Esophagus squamous epithelium (tissue), 5 donors: ENCODE measurements at regions not wholly inside any gene's neighbourhood (a gene's known extent, or its start where the extent isn't known, plus 50 kb on each side); places are given as distances from the start of the nearest gene placed in this dataset.

Experiments used
- DNase-seq: peaks from one replicate; lab custom pipeline; 2025; lab: John Stamatoyannopoulos, UW
- H3K27ac ChIP-seq, 4 donors: fragments of 200-600 bp; sonication (generic); one replicate each; pipeline ENCODE4 v1.5.1; 2016 to 2019; ENCODE audit warnings: mild to moderate bottlenecking in 1 of 4
- H3K27me3 ChIP-seq, 4 donors: fragments of 200-600 bp; sonication (generic); 1 replicate in 3 of 4; 2 replicates in 1 of 4; pipeline versions ENCODE4 v1.5.1 to v1.6.0; 2017 to 2021; ENCODE audit warnings: antibody characterized with exemption in 1 of 4
- H3K36me3 ChIP-seq, 3 donors: fragments of 200-600 bp; sonication (generic); one replicate each; pipeline ENCODE4 v1.5.1; 2016 to 2019
- H3K4me1 ChIP-seq, 3 donors: fragments of 200-600 bp; sonication (generic); one replicate each; pipeline ENCODE4 v1.5.1; 2017 to 2019
- H3K4me3 ChIP-seq, 4 donors: fragments of 200-600 bp; sonication (generic); 1 replicate in 3 of 4; 2 replicates in 1 of 4; pipeline ENCODE4 v1.5.1; 2016 to 2019; ENCODE audit warnings: mild to moderate bottlenecking in 2 of 4, moderate library complexity in 1 of 4
- H3K9me3 ChIP-seq, 3 donors: fragments of 200-600 bp; sonication (generic); one replicate each; pipeline ENCODE4 v1.5.1; 2016 to 2019
- POLR2A ChIP-seq, 4 donors: fragments of 450-650 bp; IDR thresholded peaks; one replicate each; pipeline ENCODE4 v1.6.1; 2017; ENCODE audit warnings: antibody characterized with exemption in 4 of 4, mild to moderate bottlenecking in 4 of 4, moderate library complexity in 3 of 4
- WGBS, 2 donors: methylation state at CpG; one replicate each; pipeline ENCODE4 v1.1.5; 2018; 5-methylcytosine and 5-hydroxymethylcytosine counted together
- intact Hi-C: fragments of 100-400 bp; cut with DNase I; formaldehyde crosslinking; loops from one replicate; pipeline ENCODE4 v1.15.0; 2022
- TF ChIP-seq, protein P1 (sequence below), 6 experiments: fragments of 450-650 bp in 4 of 6; fragments of 200-600 bp in 2 of 6; sonication (generic) in 2 of 6; IDR thresholded peaks; one replicate each; pipeline ENCODE4 v1.5.1; 2016 to 2019; ENCODE audit warnings: antibody characterized with exemption in 6 of 6, mild to moderate bottlenecking in 4 of 6, moderate library complexity in 4 of 6
- donor health status: DM: yes; HTN: yes; CAD: no.

DNA sequence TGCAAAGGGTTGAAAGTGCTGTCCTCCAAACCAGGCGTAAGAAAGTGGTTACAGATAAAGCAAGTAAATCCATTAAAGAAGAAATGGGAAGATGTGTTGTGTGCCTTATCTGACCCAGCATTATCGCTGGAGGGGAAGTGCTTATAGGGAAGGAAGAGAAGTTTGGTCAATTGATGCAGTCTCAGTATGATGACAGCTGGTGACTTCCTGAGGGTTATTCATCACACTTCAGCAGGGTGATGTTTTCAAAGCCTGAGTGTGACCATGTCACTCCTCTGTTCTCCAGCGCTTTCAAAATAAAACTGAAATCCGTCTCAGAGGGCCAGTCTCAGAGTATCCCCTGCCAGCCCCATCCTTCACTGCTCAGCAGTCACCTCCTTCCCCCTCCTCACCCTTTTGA lies 505.4 kb upstream of the RBFOX1 start:
- WGBS, 2 donors: 47 to 58% methylated on average over 4 of the region's 4 CpGs
- TF ChIP-seq, protein P1, sequence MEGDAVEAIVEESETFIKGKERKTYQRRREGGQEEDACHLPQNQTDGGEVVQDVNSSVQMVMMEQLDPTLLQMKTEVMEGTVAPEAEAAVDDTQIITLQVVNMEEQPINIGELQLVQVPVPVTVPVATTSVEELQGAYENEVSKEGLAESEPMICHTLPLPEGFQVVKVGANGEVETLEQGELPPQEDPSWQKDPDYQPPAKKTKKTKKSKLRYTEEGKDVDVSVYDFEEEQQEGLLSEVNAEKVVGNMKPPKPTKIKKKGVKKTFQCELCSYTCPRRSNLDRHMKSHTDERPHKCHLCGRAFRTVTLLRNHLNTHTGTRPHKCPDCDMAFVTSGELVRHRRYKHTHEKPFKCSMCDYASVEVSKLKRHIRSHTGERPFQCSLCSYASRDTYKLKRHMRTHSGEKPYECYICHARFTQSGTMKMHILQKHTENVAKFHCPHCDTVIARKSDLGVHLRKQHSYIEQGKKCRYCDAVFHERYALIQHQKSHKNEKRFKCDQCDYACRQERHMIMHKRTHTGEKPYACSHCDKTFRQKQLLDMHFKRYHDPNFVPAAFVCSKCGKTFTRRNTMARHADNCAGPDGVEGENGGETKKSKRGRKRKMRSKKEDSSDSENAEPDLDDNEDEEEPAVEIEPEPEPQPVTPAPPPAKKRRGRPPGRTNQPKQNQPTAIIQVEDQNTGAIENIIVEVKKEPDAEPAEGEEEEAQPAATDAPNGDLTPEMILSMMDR (IDR thresholded peaks at IDR 0.05): no peak
- no peak for TF ChIP-seq POLR2A (IDR thresholded peaks at IDR 0.05)
- Histone ChIP-seq H3K36me3 (no peaks in the 10 kb centered on the region), H3K4me3 (no peak overlapping the region), H3K9me3 (no peaks in the 10 kb centered on the region), H3K27ac (no peak overlapping the region), H3K4me1 (no peaks in the 10 kb centered on the region), H3K27me3 (no peaks in the 10 kb centered on the region)
- intact Hi-C loops: no loop called here
- DNase-seq: no peak

DNA sequence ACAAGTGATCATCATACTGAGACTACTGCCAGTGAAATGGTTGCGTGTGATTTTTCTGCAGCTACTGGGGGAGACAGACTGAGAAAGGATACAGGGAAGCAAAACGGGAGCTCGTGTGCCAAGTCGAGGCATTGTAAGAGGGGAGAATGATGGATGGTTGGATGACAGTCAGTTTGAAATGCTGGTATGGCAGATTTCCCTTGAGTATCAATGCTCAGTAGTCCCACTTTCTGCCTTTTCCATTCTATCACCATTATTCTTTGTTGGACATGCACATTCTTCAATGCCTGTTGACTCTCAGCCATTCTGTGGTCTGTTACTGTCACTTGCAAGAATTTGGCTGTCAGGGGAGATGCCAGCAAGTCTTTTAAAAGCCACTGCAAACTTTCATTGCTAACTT lies 510.6 kb upstream of the RBFOX1 start:
- intact Hi-C loops: no loop called here
- TF ChIP-seq, protein P1 (IDR thresholded peaks at IDR 0.05): no peak
- TF ChIP-seq POLR2A (IDR thresholded peaks at IDR 0.05): no peak
- Histone ChIP-seq H3K4me3 (no peak overlapping the region), H3K27ac (no peak overlapping the region), H3K4me1 (no peaks in the 10 kb centered on the region), H3K36me3 (no peaks in the 10 kb centered on the region), H3K9me3 (no peaks in the 10 kb centered on the region), H3K27me3 (no peaks in the 10 kb centered on the region)
- WGBS, 2 donors: 75% methylated on average over 4 of the region's 4 CpGs
- no peak for DNase-seq

DNA sequence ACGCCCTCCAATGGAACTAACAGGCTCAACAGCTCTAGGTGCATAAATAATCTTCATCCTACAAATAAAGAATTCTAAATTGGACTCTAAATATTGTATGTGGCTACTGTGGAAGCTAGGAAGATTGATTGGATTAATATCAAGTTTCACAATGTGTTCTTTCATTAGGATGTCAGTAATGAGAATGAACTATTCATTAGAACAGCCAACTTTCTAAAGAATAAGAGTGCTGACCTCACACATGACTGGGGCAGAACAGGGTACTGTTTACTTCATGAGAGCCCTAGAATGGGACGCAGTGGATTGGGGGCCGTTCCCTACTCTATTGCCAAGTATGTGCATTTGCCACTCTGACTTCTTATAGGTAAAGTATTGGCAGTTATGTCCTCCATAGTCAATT lies 528.2 kb upstream of the RBFOX1 start:
- intact Hi-C loops: no loop called here
- H3K27ac ChIP-seq: no peak overlapping the region
- H3K4me3 ChIP-seq: no peak overlapping the region
- no peaks in the 10 kb centered on the region for H3K36me3 ChIP-seq
- H3K4me1 ChIP-seq: no peaks in the 10 kb centered on the region
- 69 to 76% methylated on average over 3 of the region's 3 CpGs for WGBS, 2 donors
- DNase-seq: no peak
- no peaks in the 10 kb centered on the region for H3K9me3 ChIP-seq
- no peak for TF ChIP-seq POLR2A (IDR thresholded peaks at IDR 0.05)
- TF ChIP-seq, protein P1 (IDR thresholded peaks at IDR 0.05): no peak
- H3K27me3 ChIP-seq: no peaks in the 10 kb centered on the region

DNA sequence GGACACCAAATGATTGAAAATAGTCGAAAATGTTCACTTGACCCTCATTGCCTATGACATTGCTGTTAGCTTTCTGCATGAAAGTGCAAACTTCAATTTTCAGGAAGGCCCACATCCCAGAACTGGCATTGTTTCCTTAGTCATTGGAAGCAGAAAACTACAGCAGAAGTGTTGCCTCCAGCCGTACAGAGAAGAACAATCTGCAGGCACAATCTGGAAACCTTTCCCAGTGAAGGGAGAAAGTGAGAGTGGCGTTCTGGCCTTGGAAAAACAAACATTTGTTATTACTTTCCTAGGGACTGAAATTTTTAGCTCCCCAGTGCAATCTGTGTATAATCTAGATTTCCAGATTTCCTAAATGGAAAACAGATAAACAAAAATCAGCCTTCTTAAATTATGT lies 529.5 kb upstream of the RBFOX1 start:
- 41 to 44% methylated on average over 3 of the region's 3 CpGs for WGBS, 2 donors
- no peak for TF ChIP-seq POLR2A (IDR thresholded peaks at IDR 0.05)
- TF ChIP-seq, protein P1 (IDR thresholded peaks at IDR 0.05): no peak
- Histone ChIP-seq H3K9me3 (no peaks in the 10 kb centered on the region), H3K27ac (no peak overlapping the region), H3K36me3 (no peaks in the 10 kb centered on the region), H3K27me3 (no peaks in the 10 kb centered on the region), H3K4me3 (no peak overlapping the region), H3K4me1 (no peaks in the 10 kb centered on the region)
- no peak for DNase-seq
- intact Hi-C loops: no loop called here

DNA sequence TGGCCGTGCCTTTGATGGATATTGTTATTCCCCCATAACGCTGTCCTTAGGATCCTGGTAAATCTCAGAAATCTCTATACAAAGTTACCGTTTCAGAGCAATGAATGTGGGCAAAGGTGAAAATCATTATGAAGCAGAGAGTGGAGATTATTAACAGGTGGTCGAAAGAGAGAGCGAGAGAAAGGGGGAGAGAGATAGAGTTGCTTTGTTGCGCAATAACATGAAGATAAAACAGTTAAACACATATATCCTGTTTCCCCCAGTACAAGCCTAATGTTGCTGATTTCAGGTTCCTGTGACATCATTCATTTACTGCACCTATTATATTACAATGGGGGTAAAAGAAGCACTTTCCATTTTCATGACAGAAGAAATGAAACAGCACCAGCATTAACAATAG lies 535.4 kb upstream of the RBFOX1 start:
- no peak for DNase-seq
- 58 to 63% methylated on average over 6 of the region's 6 CpGs for WGBS, 2 donors
- intact Hi-C loops: no loop called here
- H3K4me3 ChIP-seq: no peak overlapping the region
- no peaks in the 10 kb centered on the region for H3K27me3 ChIP-seq
- no peaks in the 10 kb centered on the region for H3K4me1 ChIP-seq
- H3K27ac ChIP-seq: no peak overlapping the region
- H3K9me3 ChIP-seq: no peaks in the 10 kb centered on the region
- no peak for TF ChIP-seq POLR2A (IDR thresholded peaks at IDR 0.05)
- TF ChIP-seq, protein P1 (IDR thresholded peaks at IDR 0.05): no peak
- no peaks in the 10 kb centered on the region for H3K36me3 ChIP-seq
